Middle frontal gyrus (tissue), 1 donor: ENCODE measurements at regions not wholly inside any gene's neighbourhood (a gene's known extent, or its start where the extent isn't known, plus 50 kb on each side); places are given as distances from the start of the nearest gene placed in this dataset.
"Not testable (repeated sequence)": the region's sequence is repeated elsewhere in the genome, so short reads cannot be mapped to it uniquely, and the experiment has no call there.

Experiments used
- DNase-seq: peaks from one replicate; pipeline ENCODE4 v3.0.0-alpha.2; 2015; ENCODE audit warnings: low spot score; ENCODE audit errors: extremely low spot score

GRCh38 chrX:6990552-6991193 lies 156.8 kb upstream of the STS start:
- no peak for DNase-seq

GRCh38 chrX:6989858-6990257 lies 157.7 kb upstream of the STS start:
- DNase-seq: no peak

- not testable (repeated sequence) for DNase-seq
Measured at GRCh38 chrX:6988694-6989093, 158.8 kb upstream of the STS start.

GRCh38 chrX:6986915-6987314 lies 160.6 kb upstream of the STS start:
- DNase-seq: no peak

- DNase-seq: no peak
Measured at GRCh38 chrX:6985537-6985936, 162.0 kb upstream of the STS start.

- DNase-seq: no peak
Measured at GRCh38 chrX:6983207-6983955, 164.1 kb upstream of the STS start.

- DNase-seq: no peak
Measured at GRCh38 chrX:6981718-6982406, 165.7 kb upstream of the STS start.

GRCh38 chrX:6980981-6981380 lies 166.5 kb upstream of the STS start:
- no peak for DNase-seq

GRCh38 chrX:6968231-6968630 lies 179.3 kb upstream of the STS start:
- DNase-seq: no peak

GRCh38 chrX:6965729-6966128 lies 181.8 kb upstream of the STS start:
- no peak for DNase-seq

- no peak for DNase-seq
Measured at GRCh38 chrX:6962006-6962355, 185.5 kb upstream of the STS start.

- DNase-seq: no peak
Measured at GRCh38 chrX:6961286-6962005, 186.1 kb upstream of the STS start.

- DNase-seq: no peak
Measured at GRCh38 chrX:6959006-6959405, 188.5 kb upstream of the STS start.

- no peak for DNase-seq
Measured at GRCh38 chrX:6954836-6955235, 192.7 kb upstream of the STS start.

GRCh38 chrX:6946168-6946567 lies 201.3 kb upstream of the STS start:
- no peak for DNase-seq

- no peak for DNase-seq
Measured at GRCh38 chrX:6941041-6941440, 206.5 kb upstream of the STS start.

- DNase-seq: not testable (repeated sequence)
Measured at GRCh38 chrX:6932942-6933341, 214.6 kb upstream of the STS start.

- no peak for DNase-seq
Measured at GRCh38 chrX:6930307-6930849, 217.1 kb upstream of the STS start.

- DNase-seq: no peak
Measured at GRCh38 chrX:6924443-6925077, 223.0 kb upstream of the STS start.

GRCh38 chrX:6917666-6918065 lies 229.8 kb upstream of the STS start:
- DNase-seq: no peak

- DNase-seq: no peak
Measured at GRCh38 chrX:6910218-6910617, 237.3 kb upstream of the STS start.
